Fibroblast of lung (primary cell): ENCODE measurements at regions not wholly inside any gene's neighbourhood (a gene's known extent, or its start where the extent isn't known, plus 50 kb on each side); places are given as distances from the start of the nearest gene placed in this dataset.

Experiments used
- EZH2 ChIP-seq: IDR thresholded peaks from 2 replicates; pipeline ENCODE4 v1.5.1; 2012; ENCODE audit warnings: low read length, control low read depth, mild to moderate bottlenecking; ENCODE audit errors: missing control alignments
- TF ChIP-seq, protein P1 (sequence below), 2 donors: IDR thresholded peaks in 1 of 2; conservative IDR thresholded peaks in 1 of 2; 1 replicate in 1 of 2; 2 replicates in 1 of 2; pipeline ENCODE4 v1.5.1; 2011 to 2012; ENCODE audit warnings: low read length in 2 of 2, control low read depth in 1 of 2, inconsistent platforms in 1 of 2, low read depth in 1 of 2, mild to moderate bottlenecking in 1 of 2

DNA sequence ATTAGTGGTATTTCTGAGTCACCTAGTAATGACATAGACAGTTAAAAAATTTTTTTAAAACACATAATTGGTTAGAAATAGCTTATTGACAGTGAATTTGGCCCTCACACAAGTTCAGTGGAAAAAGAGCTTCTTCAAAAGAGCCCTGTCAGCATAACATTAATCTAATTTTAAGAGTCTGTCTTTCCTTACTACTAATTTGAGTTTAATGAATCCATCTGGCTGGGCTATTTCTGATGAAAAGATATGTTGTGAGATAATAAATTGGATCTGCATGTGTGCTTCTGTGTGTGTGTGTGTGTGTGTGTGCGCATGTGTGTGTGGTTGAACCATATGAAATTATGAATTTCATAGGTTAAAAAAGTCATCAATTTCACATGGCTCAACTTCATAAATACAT, 1045.2 kb downstream of the FLRT2 start:
- TF ChIP-seq, protein P1, sequence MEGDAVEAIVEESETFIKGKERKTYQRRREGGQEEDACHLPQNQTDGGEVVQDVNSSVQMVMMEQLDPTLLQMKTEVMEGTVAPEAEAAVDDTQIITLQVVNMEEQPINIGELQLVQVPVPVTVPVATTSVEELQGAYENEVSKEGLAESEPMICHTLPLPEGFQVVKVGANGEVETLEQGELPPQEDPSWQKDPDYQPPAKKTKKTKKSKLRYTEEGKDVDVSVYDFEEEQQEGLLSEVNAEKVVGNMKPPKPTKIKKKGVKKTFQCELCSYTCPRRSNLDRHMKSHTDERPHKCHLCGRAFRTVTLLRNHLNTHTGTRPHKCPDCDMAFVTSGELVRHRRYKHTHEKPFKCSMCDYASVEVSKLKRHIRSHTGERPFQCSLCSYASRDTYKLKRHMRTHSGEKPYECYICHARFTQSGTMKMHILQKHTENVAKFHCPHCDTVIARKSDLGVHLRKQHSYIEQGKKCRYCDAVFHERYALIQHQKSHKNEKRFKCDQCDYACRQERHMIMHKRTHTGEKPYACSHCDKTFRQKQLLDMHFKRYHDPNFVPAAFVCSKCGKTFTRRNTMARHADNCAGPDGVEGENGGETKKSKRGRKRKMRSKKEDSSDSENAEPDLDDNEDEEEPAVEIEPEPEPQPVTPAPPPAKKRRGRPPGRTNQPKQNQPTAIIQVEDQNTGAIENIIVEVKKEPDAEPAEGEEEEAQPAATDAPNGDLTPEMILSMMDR (conservative IDR thresholded peaks at IDR 0.05 in 1 of 2, IDR thresholded peaks at IDR 0.05 in 1 of 2; ENCODE audit: low read depth in 1 of 2, low read length in 2 of 2) = no peak
- no peak for TF ChIP-seq EZH2
